Neural cell (in vitro differentiated cells): ENCODE measurements at regions not wholly inside any gene's neighbourhood (a gene's known extent, or its start where the extent isn't known, plus 50 kb on each side); places are given as distances from the start of the nearest gene placed in this dataset.

Experiments used
- H2AFZ ChIP-seq: fragments of 200-600, 300-800 bp; sonication (generic), shearing (Covaris generic); 2 replicates; pipeline ENCODE4 v1.6.0; 2014; ENCODE audit warnings: low read depth, mild to moderate bottlenecking, antibody characterized with exemption, low read length, moderate library complexity
- H3F3A ChIP-seq: fragments of 200-600 bp; shearing (Covaris generic); 2 replicates; pipeline ENCODE4 v1.6.1; 2016; ENCODE audit warnings: mild to moderate bottlenecking, moderate library complexity, mixed read lengths, antibody characterized with exemption, low read length; ENCODE audit not compliant: insufficient read depth, poor library complexity, severe bottlenecking
- H3K27ac ChIP-seq: fragments of 200-600, 300-800 bp; sonication (generic), shearing (Covaris generic); 2 replicates; pipeline ENCODE4 v1.5.1; 2014; ENCODE audit warnings: mild to moderate bottlenecking, low read length, moderate library complexity
- H3K27me3 ChIP-seq: fragments of 300-800, 200-600 bp; sonication (generic), shearing (Covaris generic); 2 replicates; pipeline ENCODE4 v1.6.0; 2014; ENCODE audit warnings: mild to moderate bottlenecking, low read depth, low read length, moderate library complexity; ENCODE audit not compliant: insufficient read depth
- H3K36me3 ChIP-seq: fragments of 300-800, 200-600 bp; sonication (generic), shearing (Covaris generic); 2 replicates; pipeline ENCODE4 v1.5.1; 2014; ENCODE audit warnings: mild to moderate bottlenecking, antibody characterized with exemption, low read length, moderate library complexity; ENCODE audit not compliant: insufficient read depth
- H3K4me2 ChIP-seq: fragments of 300-800, 200-600 bp; sonication (generic), shearing (Covaris generic); 2 replicates; pipeline ENCODE4 v1.6.0; 2014; ENCODE audit warnings: mild to moderate bottlenecking, low read length
- H3K4me3 ChIP-seq: fragments of 300-800, 200-600 bp; sonication (generic), shearing (Covaris generic); 2 replicates; pipeline ENCODE4 v1.5.1; 2014; ENCODE audit warnings: mild to moderate bottlenecking, low read length, moderate library complexity
- H3K79me2 ChIP-seq: fragments of 200-600 bp; shearing (Covaris generic); replicated peaks from 2 replicates; pipeline ENCODE4 v1.6.0; 2014; ENCODE audit warnings: mild to moderate bottlenecking, low read length, moderate library complexity; ENCODE audit not compliant: insufficient read depth
- H3K9ac ChIP-seq: fragments of 300-800, 200-600 bp; sonication (generic), shearing (Covaris generic); 2 replicates; pipeline ENCODE4 v1.6.1; 2016; ENCODE audit warnings: mild to moderate bottlenecking, low read length, mixed read lengths
- H3K9me2 ChIP-seq: fragments of 200-600 bp; shearing (Covaris generic); 2 replicates; pipeline ENCODE4 v1.6.1; 2016; ENCODE audit warnings: mild to moderate bottlenecking, low read length, mixed read lengths; ENCODE audit not compliant: insufficient read depth
- H3K9me3 ChIP-seq: fragments of 200-600, 300-800 bp; sonication (generic), shearing (Covaris generic); 2 replicates; pipeline ENCODE4 v1.6.1; 2016; ENCODE audit warnings: mild to moderate bottlenecking, mixed run types, low read length, moderate library complexity, mixed read lengths
- H4K20me1 ChIP-seq: fragments of 200-600 bp; shearing (Covaris generic); 2 replicates; pipeline ENCODE4 v1.6.1; 2016; ENCODE audit warnings: mild to moderate bottlenecking, mixed run types; ENCODE audit not compliant: insufficient read depth
- EP300 ChIP-seq: fragments of 450-650 bp; conservative IDR thresholded peaks from 2 replicates; pipeline ENCODE4 v1.6.1; 2014; ENCODE audit warnings: antibody characterized with exemption, mild to moderate bottlenecking, moderate library complexity; ENCODE audit not compliant: poor library complexity, severe bottlenecking
- EZH2 ChIP-seq: fragments of 200-600, 300-800 bp; shearing (Covaris generic), sonication (generic); IDR thresholded peaks from 2 replicates; pipeline ENCODE4 v1.6.1; 2014; ENCODE audit warnings: antibody characterized with exemption, low read length, borderline replicate concordance, mild to moderate bottlenecking; ENCODE audit not compliant: insufficient read depth, poor library complexity, severe bottlenecking
- MXI1 ChIP-seq: fragments of 450-650 bp; conservative IDR thresholded peaks from 2 replicates; pipeline ENCODE4 v1.6.1; 2014; ENCODE audit warnings: antibody characterized with exemption, mild to moderate bottlenecking; ENCODE audit not compliant: poor library complexity, severe bottlenecking
- POLR2AphosphoS5 ChIP-seq: IDR thresholded peaks from 2 replicates; pipeline ENCODE4 v1.6.1; 2012
- RAD21 ChIP-seq: fragments of 450-650 bp; conservative IDR thresholded peaks from 2 replicates; pipeline ENCODE4 v1.6.1; 2014; ENCODE audit warnings: antibody characterized with exemption, mild to moderate bottlenecking, moderate library complexity
- SMC3 ChIP-seq: fragments of 450-650 bp; conservative IDR thresholded peaks from 2 replicates; pipeline ENCODE4 v1.6.1; 2014; ENCODE audit warnings: antibody characterized with exemption, mild to moderate bottlenecking, moderate library complexity; ENCODE audit not compliant: poor library complexity
- TAF1 ChIP-seq: IDR thresholded peaks from 2 replicates; pipeline ENCODE4 v1.6.1; 2012; ENCODE audit warnings: low read depth
- TF ChIP-seq, protein P1 (sequence below): fragments of 450-650 bp; IDR thresholded peaks from 2 replicates; pipeline ENCODE4 v1.5.1; 2014; ENCODE audit warnings: antibody characterized with exemption, mild to moderate bottlenecking, moderate library complexity; ENCODE audit not compliant: poor library complexity, severe bottlenecking
- TF ChIP-seq, protein P2 (sequence below): IDR thresholded peaks from 2 replicates; pipeline ENCODE4 v1.6.1; 2012; ENCODE audit warnings: borderline replicate concordance

DNA sequence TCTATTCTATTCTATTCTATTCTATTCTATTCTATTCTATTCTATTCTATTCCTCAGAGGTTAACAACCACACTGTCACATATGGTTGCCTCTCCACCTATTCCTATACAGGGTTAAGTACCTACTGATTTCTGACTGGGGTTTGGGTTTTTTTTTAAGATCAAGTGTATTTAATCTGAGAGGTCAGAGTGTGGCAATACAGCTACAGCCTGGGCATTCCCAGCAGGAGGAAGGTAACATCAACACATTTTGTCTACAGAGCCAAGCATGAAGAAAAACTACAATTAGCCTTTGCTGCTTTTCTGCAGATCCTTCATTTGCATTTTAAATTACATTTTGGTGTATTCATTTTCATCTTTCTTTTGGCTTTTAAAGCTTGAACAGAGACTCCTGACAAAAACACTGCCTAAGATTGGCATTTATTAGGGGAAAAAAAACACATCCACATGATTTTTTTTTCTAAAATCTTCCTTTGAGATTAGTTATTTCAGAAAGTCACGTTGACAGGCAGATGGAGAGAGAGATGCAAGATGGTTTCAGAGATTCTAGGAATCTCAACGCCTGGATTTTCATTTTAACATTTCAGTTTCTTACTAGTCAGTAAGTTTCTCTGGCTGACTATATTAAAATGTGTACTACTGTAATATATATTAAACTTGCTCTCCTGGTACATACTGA lies 255.9 kb upstream of the TET2 start:
- no peaks in the 10 kb centered on the region for H3K9me2 ChIP-seq
- H3K36me3 ChIP-seq, result no peaks in the 10 kb centered on the region
- H3K9ac ChIP-seq, result no peak overlapping the region
- H3K27ac ChIP-seq, result no peak overlapping the region
- no peaks in the 10 kb centered on the region for H3K9me3 ChIP-seq
- TF ChIP-seq POLR2AphosphoS5 (no peak), TAF1 (no peak), MXI1 (no peak), RAD21 (no peak), EP300 (no peak)
- TF ChIP-seq, protein P1, sequence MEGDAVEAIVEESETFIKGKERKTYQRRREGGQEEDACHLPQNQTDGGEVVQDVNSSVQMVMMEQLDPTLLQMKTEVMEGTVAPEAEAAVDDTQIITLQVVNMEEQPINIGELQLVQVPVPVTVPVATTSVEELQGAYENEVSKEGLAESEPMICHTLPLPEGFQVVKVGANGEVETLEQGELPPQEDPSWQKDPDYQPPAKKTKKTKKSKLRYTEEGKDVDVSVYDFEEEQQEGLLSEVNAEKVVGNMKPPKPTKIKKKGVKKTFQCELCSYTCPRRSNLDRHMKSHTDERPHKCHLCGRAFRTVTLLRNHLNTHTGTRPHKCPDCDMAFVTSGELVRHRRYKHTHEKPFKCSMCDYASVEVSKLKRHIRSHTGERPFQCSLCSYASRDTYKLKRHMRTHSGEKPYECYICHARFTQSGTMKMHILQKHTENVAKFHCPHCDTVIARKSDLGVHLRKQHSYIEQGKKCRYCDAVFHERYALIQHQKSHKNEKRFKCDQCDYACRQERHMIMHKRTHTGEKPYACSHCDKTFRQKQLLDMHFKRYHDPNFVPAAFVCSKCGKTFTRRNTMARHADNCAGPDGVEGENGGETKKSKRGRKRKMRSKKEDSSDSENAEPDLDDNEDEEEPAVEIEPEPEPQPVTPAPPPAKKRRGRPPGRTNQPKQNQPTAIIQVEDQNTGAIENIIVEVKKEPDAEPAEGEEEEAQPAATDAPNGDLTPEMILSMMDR, result no peak
- TF ChIP-seq, protein P2, sequence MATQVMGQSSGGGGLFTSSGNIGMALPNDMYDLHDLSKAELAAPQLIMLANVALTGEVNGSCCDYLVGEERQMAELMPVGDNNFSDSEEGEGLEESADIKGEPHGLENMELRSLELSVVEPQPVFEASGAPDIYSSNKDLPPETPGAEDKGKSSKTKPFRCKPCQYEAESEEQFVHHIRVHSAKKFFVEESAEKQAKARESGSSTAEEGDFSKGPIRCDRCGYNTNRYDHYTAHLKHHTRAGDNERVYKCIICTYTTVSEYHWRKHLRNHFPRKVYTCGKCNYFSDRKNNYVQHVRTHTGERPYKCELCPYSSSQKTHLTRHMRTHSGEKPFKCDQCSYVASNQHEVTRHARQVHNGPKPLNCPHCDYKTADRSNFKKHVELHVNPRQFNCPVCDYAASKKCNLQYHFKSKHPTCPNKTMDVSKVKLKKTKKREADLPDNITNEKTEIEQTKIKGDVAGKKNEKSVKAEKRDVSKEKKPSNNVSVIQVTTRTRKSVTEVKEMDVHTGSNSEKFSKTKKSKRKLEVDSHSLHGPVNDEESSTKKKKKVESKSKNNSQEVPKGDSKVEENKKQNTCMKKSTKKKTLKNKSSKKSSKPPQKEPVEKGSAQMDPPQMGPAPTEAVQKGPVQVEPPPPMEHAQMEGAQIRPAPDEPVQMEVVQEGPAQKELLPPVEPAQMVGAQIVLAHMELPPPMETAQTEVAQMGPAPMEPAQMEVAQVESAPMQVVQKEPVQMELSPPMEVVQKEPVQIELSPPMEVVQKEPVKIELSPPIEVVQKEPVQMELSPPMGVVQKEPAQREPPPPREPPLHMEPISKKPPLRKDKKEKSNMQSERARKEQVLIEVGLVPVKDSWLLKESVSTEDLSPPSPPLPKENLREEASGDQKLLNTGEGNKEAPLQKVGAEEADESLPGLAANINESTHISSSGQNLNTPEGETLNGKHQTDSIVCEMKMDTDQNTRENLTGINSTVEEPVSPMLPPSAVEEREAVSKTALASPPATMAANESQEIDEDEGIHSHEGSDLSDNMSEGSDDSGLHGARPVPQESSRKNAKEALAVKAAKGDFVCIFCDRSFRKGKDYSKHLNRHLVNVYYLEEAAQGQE, result no peak
- no peak overlapping the region for H2AFZ ChIP-seq
- no peaks in the 10 kb centered on the region for H3K79me2 ChIP-seq
- H3F3A ChIP-seq, result no peaks in the 10 kb centered on the region
- H3K4me2 ChIP-seq, result no peak overlapping the region
- H3K27me3 ChIP-seq, result no peaks in the 10 kb centered on the region
- no peak overlapping the region for H3K4me3 ChIP-seq
- H4K20me1 ChIP-seq, result no peaks in the 10 kb centered on the region

DNA sequence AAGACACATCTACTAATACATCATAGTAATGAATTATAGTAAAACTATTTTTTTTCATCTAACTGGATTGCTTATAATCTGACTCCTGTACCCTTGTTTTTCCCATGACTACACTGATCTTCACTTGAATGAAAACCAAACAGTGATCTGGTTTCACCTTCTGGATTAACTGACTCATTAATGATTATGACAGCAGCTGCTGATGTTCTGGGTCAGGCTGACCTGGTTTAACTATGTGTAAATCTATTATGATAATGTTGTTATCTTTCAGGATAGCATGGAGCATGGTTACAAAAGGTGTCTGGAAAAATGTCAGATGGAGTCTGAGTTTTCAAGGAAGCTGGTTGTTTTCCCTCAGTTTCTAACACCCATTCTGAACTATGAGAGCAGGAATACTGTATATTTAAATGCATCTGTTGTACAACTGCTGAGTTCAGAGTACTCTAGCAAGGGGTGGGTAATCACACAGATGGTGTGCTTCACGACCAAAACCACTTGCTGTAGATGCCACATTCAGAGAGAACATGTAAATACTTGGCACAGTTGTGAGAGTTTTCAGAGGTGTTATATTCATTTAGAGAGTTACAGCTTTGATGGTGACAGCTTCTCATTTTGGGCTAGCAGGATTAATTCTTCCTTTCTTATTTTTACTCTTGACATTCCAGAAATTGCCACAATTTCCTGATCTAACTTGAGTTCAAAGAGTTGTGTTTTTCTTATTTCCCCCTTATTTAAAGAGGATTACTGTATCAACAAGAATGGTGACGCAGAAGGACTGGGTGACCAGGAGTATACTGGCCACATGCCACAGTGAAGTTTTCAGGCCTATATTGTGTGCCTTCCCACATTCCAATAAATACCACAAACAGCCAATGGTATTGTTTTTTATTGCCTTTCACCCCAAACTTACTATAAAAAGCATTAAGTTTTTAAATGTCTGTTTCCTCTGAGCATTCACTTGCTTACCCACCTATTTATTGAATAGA lies 249.7 kb upstream of the TET2 start:
- Histone ChIP-seq H3K4me3 (no peak overlapping the region), H3K79me2 (no peaks in the 10 kb centered on the region), H3K9ac (no peak overlapping the region), H2AFZ (no peak overlapping the region), H3K36me3 (no peaks in the 10 kb centered on the region), H4K20me1 (no peaks in the 10 kb centered on the region), H3K9me2 (no peaks in the 10 kb centered on the region), H3K4me2 (no peak overlapping the region), H3K27me3 (no peaks in the 10 kb centered on the region), H3F3A (no peaks in the 10 kb centered on the region), H3K9me3 (no peaks in the 10 kb centered on the region), H3K27ac (no peak overlapping the region)
- TF ChIP-seq SMC3, result no peak
- TF ChIP-seq, protein P2, result no peak
- TF ChIP-seq EZH2, result no peak
- no peak for TF ChIP-seq RAD21
- TF ChIP-seq, protein P1, result no peak
- no peak for TF ChIP-seq POLR2AphosphoS5
- no peak for TF ChIP-seq TAF1
- no peak for TF ChIP-seq EP300
- TF ChIP-seq MXI1, result no peak
